Vagina (tissue), 2 donors: ENCODE measurements at regions not wholly inside any gene's neighbourhood (a gene's known extent, or its start where the extent isn't known, plus 50 kb on each side); places are given as distances from the start of the nearest gene placed in this dataset.
A peak's percentile ranks its signal among the peaks of the same experiment; 100 is the strongest.
"Not testable (repeated sequence)": the region's sequence is repeated elsewhere in the genome, so short reads cannot be mapped to it uniquely, and the experiment has no call there.

Experiments
- DNase-seq, 2 donors: peaks; one replicate each; pipeline ENCODE4 v3.0.0-alpha.2; 2017; ENCODE audit errors: extremely low spot score in 2 of 2
- H3K27ac ChIP-seq: fragments of 200-600 bp; sonication (generic); one replicate; pipeline ENCODE4 v1.5.1; 2019
- H3K27me3 ChIP-seq: fragments of 200-600 bp; sonication (generic); one replicate; pipeline ENCODE4 v1.5.1; 2019
- H3K36me3 ChIP-seq, 2 donors: fragments of 200-600 bp; sonication (generic); one replicate each; pipeline ENCODE4 v1.5.1; 2017 to 2019
- H3K4me1 ChIP-seq: fragments of 200-600 bp; sonication (generic); one replicate; pipeline ENCODE4 v1.5.1; 2019
- H3K4me3 ChIP-seq, 2 donors: fragments of 200-600 bp; sonication (generic); 1 replicate in 1 of 2; 2 replicates in 1 of 2; pipeline ENCODE4 v1.5.1; 2016 to 2019
- H3K9me3 ChIP-seq: fragments of 200-600 bp; sonication (generic); one replicate; pipeline ENCODE4 v1.5.1; 2019
- POLR2A ChIP-seq, 2 donors: fragments of 450-650 bp; IDR thresholded peaks; one replicate each; pipeline ENCODE4 v1.6.1; 2017; ENCODE audit warnings: antibody characterized with exemption in 2 of 2, mild to moderate bottlenecking in 2 of 2, moderate library complexity in 2 of 2
- POLR2AphosphoS5 ChIP-seq, 2 donors: sonication (generic); formaldehyde crosslinking; IDR thresholded peaks; one replicate each; pipeline ENCODE4 v1.9.0; 2017; ENCODE audit warnings: antibody characterized with exemption in 2 of 2, mild to moderate bottlenecking in 2 of 2, low read depth in 1 of 2; ENCODE audit not compliant: insufficient read depth in 1 of 2
- intact Hi-C: fragments of 100-400 bp; cut with DNase I; formaldehyde crosslinking; loops from one replicate; pipeline ENCODE4 v1.15.1; 2023
- TF ChIP-seq, protein P1 (sequence below), 3 experiments: fragments of 450-650 bp in 2 of 3; fragments of 200-600 bp in 1 of 3; sonication (generic) in 1 of 3; IDR thresholded peaks; one replicate each; pipeline ENCODE4 v1.5.1; 2017 to 2019; ENCODE audit warnings: antibody characterized with exemption in 3 of 3, mild to moderate bottlenecking in 2 of 3, moderate library complexity in 2 of 3

DNA sequence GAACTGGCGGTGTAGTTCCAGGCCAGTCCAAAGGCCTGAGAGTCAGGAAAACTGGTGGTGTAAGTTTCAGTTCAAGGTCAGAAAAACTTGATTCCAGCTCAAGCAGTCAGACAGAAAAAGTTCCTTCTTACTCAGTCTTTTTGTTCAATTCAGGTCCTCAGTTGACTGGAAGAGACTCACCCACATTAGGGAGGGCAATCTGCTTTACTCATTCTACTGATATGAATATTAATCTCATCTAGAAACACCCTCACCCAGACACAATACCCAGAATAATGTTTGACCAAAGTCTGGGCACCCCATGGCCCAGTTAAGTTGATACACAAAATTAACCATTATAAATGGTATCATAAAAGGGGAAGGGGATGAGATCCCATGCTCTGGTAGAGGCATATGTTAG, 50.1 kb upstream of the LTA4H start:
- DNase-seq = no peak
- H3K27ac ChIP-seq = no peak overlapping the region
- TF ChIP-seq POLR2A (IDR thresholded peaks at IDR 0.05) (no peak), POLR2AphosphoS5 (IDR thresholded peaks at IDR 0.05; ENCODE audit: insufficient read depth in 1 of 2, low read depth in 1 of 2) (no peak)
- TF ChIP-seq, protein P1, sequence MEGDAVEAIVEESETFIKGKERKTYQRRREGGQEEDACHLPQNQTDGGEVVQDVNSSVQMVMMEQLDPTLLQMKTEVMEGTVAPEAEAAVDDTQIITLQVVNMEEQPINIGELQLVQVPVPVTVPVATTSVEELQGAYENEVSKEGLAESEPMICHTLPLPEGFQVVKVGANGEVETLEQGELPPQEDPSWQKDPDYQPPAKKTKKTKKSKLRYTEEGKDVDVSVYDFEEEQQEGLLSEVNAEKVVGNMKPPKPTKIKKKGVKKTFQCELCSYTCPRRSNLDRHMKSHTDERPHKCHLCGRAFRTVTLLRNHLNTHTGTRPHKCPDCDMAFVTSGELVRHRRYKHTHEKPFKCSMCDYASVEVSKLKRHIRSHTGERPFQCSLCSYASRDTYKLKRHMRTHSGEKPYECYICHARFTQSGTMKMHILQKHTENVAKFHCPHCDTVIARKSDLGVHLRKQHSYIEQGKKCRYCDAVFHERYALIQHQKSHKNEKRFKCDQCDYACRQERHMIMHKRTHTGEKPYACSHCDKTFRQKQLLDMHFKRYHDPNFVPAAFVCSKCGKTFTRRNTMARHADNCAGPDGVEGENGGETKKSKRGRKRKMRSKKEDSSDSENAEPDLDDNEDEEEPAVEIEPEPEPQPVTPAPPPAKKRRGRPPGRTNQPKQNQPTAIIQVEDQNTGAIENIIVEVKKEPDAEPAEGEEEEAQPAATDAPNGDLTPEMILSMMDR (IDR thresholded peaks at IDR 0.05) = no peak
- H3K27me3 ChIP-seq = no peaks in the 10 kb centered on the region
- no peaks in the 10 kb centered on the region for H3K36me3 ChIP-seq
- H3K9me3 ChIP-seq = no peaks in the 10 kb centered on the region
- intact Hi-C loops = no loop called here
- no peaks in the 10 kb centered on the region for H3K4me1 ChIP-seq
- no peak overlapping the region for H3K4me3 ChIP-seq

DNA sequence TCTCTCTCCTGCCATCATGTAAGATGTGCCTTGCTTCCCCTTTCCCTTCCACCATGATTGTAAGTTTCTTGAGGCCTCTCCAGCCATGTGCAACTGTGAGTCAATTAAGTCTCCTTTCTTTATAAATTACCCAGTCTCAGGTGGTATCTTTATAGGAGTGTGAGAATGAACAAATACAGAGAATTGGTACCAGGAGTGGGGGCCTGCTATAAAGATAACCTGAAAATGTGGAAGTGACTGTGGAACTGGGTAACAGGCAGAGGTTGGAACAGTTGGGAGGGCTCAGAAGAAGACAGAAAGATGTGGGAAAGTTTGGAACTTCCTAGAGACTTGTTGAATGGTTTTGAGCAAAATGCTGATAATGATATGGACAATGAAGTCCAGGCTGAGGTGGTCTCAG, 50.8 kb upstream of the LTA4H start:
- H3K27me3 ChIP-seq, intact Hi-C loops, H3K27ac ChIP-seq: not testable (repeated sequence)

GRCh38 chr12:96091833-96092232, 56.4 kb upstream of the LTA4H start:
- Histone ChIP-seq H3K27ac (no peak overlapping the region), H3K36me3 (no peaks in the 10 kb centered on the region), H3K9me3 (no peaks in the 10 kb centered on the region), H3K27me3 (no peaks in the 10 kb centered on the region), H3K4me3 (no peak overlapping the region), H3K4me1 (no peaks in the 10 kb centered on the region)
- TF ChIP-seq, protein P1 (IDR thresholded peaks at IDR 0.05) = no peak
- TF ChIP-seq POLR2A (IDR thresholded peaks at IDR 0.05) (no peak), POLR2AphosphoS5 (IDR thresholded peaks at IDR 0.05; ENCODE audit: insufficient read depth in 1 of 2, low read depth in 1 of 2) (no peak)
- no peak for DNase-seq
- intact Hi-C loops = no loop called here

More for the DNA sequence above, 50.8 kb upstream of the LTA4H start:
- not testable (repeated sequence) for DNase-seq, H3K36me3 ChIP-seq, H3K4me3 ChIP-seq, H3K9me3 ChIP-seq, H3K4me1 ChIP-seq

- Histone ChIP-seq H3K9me3 (no peaks in the 10 kb centered on the region), H3K27ac (no peak overlapping the region), H3K4me3 (no peak overlapping the region), H3K27me3 (no peaks in the 10 kb centered on the region), H3K36me3 (no peaks in the 10 kb centered on the region), H3K4me1 (no peaks in the 10 kb centered on the region)
- TF ChIP-seq POLR2A (IDR thresholded peaks at IDR 0.05) = no peak
- TF ChIP-seq POLR2AphosphoS5 (IDR thresholded peaks at IDR 0.05; ENCODE audit: insufficient read depth in 1 of 2, low read depth in 1 of 2) = no peak
- TF ChIP-seq, protein P1 (IDR thresholded peaks at IDR 0.05) = no peak
- DNase-seq = no peak
- intact Hi-C loops = no loop called here
Measured at GRCh38 chr12:96093543-96094196, 58.3 kb upstream of the LTA4H start.

DNA sequence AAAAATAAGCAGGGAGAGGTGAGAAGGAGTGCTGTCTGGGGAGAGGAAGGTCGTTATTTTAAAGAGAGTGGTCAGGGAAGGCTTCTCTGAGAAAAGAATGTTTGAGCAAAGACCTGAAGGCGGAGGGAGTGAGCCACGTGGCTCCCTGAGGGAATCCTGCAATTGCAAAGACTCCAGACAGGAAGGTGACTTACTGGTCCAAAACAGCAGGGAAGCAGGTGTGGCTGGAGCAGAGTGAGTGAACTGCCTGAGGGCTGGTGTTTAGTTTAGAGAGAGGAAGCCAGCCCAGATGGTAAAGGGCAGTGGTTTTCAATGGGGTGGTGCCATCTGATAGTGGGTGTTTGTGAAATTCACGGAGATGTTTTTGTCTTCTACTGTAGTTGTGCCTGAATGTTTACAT, 58.8 kb upstream of the LTA4H start:
- TF ChIP-seq, protein P1 (IDR thresholded peaks at IDR 0.05) = no peak
- peak in 1 of 2 donors; percentile 9 for TF ChIP-seq POLR2AphosphoS5 (IDR thresholded peaks at IDR 0.05; ENCODE audit: insufficient read depth in 1 of 2, low read depth in 1 of 2)
- H3K4me1 ChIP-seq = no peaks in the 10 kb centered on the region
- no peaks in the 10 kb centered on the region for H3K9me3 ChIP-seq
- no peak overlapping the region for H3K4me3 ChIP-seq
- H3K36me3 ChIP-seq = no peaks in the 10 kb centered on the region
- no peaks in the 10 kb centered on the region for H3K27me3 ChIP-seq
- no peak overlapping the region for H3K27ac ChIP-seq
- intact Hi-C loops = no loop called here
- DNase-seq = no peak
